WTC11 (cell line): ENCODE measurements at regions not wholly inside any gene's neighbourhood (a gene's known extent, or its start where the extent isn't known, plus 50 kb on each side); places are given as distances from the start of the nearest gene placed in this dataset.

ENCODE experiments used
- ATAC-seq: fragments of 200-7000 bp; cut with Tn5 transposase; 2 replicates; pipeline ENCODE4 v1.10.0; 2021; ENCODE audit warnings: mild to moderate bottlenecking, moderate library complexity
- CTCF ChIA-PET: fragments of 300-600 bp; sonication (Branson Sonifier 250); formaldehyde crosslinking; loops from one replicate; lab custom pipeline; 2021; ENCODE audit warnings: antibody characterized with exemption; lab: Charles Lee
- POLR2A ChIA-PET: fragments of 350-600 bp; sonication (Branson Sonifier 250); formaldehyde crosslinking; loops from one replicate; lab custom pipeline; 2021; ENCODE audit warnings: antibody characterized with exemption; lab: Charles Lee
- DNase-seq: peaks from one replicate; pipeline ENCODE4 v3.0.0; 2021; ENCODE audit warnings: low spot score
- H3K27ac Mint-ChIP-seq: 2 replicates; pipeline ENCODE4 v1.8.0; 2021; ENCODE audit warnings: mixed read lengths
- H3K27me3 Mint-ChIP-seq: 2 replicates; pipeline ENCODE4 v1.8.0; 2021; ENCODE audit warnings: low read depth, mild to moderate bottlenecking, moderate library complexity, mixed read lengths
- H3K36me3 Mint-ChIP-seq: 2 replicates; pipeline ENCODE4 v1.8.0; 2021; ENCODE audit warnings: mixed read lengths
- H3K4me1 Mint-ChIP-seq: 2 replicates; pipeline ENCODE4 v1.8.0; 2022; ENCODE audit warnings: mixed read lengths
- H3K4me3 Mint-ChIP-seq: 2 replicates; pipeline ENCODE4 v1.8.0; 2021; ENCODE audit warnings: mild to moderate bottlenecking, moderate library complexity, mixed read lengths
- H3K9me3 Mint-ChIP-seq: 2 replicates; pipeline ENCODE4 v1.8.0; 2021; ENCODE audit warnings: mixed read lengths
- ARID4B ChIP-seq: sonication (generic); formaldehyde crosslinking; IDR thresholded peaks from 2 replicates; pipeline ENCODE4 v1.8.0; 2023; ENCODE audit warnings: missing genetic modification reagents, mild to moderate bottlenecking, borderline replicate concordance
- CREM ChIP-seq: sonication (generic); formaldehyde crosslinking; IDR thresholded peaks from 2 replicates; pipeline ENCODE4 v1.8.1; 2022; ENCODE audit warnings: mild to moderate bottlenecking, missing genetic modification reagents, moderate library complexity
- E2F4 ChIP-seq: sonication (generic); formaldehyde crosslinking; IDR thresholded peaks from 2 replicates; pipeline ENCODE4 v1.8.1; 2022; ENCODE audit warnings: low read depth, mild to moderate bottlenecking, moderate library complexity, missing genetic modification reagents, borderline replicate concordance
- E2F5 ChIP-seq: sonication (generic); formaldehyde crosslinking; IDR thresholded peaks from 2 replicates; pipeline ENCODE4 v1.8.1; 2022; ENCODE audit warnings: mild to moderate bottlenecking, moderate library complexity, missing genetic modification reagents
- ELF4 ChIP-seq: sonication (generic); formaldehyde crosslinking; IDR thresholded peaks from 2 replicates; pipeline ENCODE4 v1.8.1; 2022; ENCODE audit warnings: low read depth, mild to moderate bottlenecking, moderate library complexity, missing genetic modification reagents
- GRHL2 ChIP-seq: fragments of 250-450 bp; sonication (Bioruptor Pico); IDR thresholded peaks from 2 replicates; pipeline ENCODE4 v1.8.0; 2022; ENCODE audit warnings: mild to moderate bottlenecking, moderate library complexity; ENCODE audit not compliant: insufficient replicate concordance, severe bottlenecking
- HMGA2 ChIP-seq: fragments of 250-450 bp; sonication (Bioruptor Pico); IDR thresholded peaks from 2 replicates; pipeline ENCODE4 v1.4.0; 2021; ENCODE audit warnings: mild to moderate bottlenecking, moderate library complexity
- JAZF1 ChIP-seq: fragments of 250-450 bp; sonication (Bioruptor Pico); IDR thresholded peaks from 2 replicates; pipeline ENCODE4 v1.9.0; 2021; ENCODE audit warnings: moderate library complexity, mild to moderate bottlenecking, inconsistent platforms
- MLX ChIP-seq: sonication (generic); formaldehyde crosslinking; IDR thresholded peaks from 2 replicates; pipeline ENCODE4 v1.8.1; 2023; ENCODE audit warnings: mild to moderate bottlenecking, missing genetic modification reagents, moderate library complexity
- MXD4 ChIP-seq: fragments of 250-450 bp; sonication (Bioruptor Pico); IDR thresholded peaks from 2 replicates; pipeline ENCODE4 v1.8.0; 2021; ENCODE audit warnings: mild to moderate bottlenecking, moderate library complexity, borderline replicate concordance
- NFYB ChIP-seq: sonication (generic); formaldehyde crosslinking; conservative IDR thresholded peaks from 2 replicates; pipeline ENCODE4 v1.8.0; 2022; ENCODE audit warnings: low read depth, missing genetic modification reagents
- NR1H2 ChIP-seq: sonication (generic); formaldehyde crosslinking; IDR thresholded peaks from 2 replicates; pipeline ENCODE4 v1.9.0; 2021; ENCODE audit warnings: mild to moderate bottlenecking, moderate library complexity, missing genetic modification reagents
- RORB ChIP-seq: fragments of 250-450 bp; sonication (Bioruptor Pico); IDR thresholded peaks from 2 replicates; pipeline ENCODE4 v1.9.0; 2021; ENCODE audit warnings: mild to moderate bottlenecking
- STAT6 ChIP-seq: sonication (generic); formaldehyde crosslinking; conservative IDR thresholded peaks from 2 replicates; pipeline ENCODE4 v1.8.1; 2023; ENCODE audit warnings: mild to moderate bottlenecking, low read depth, missing genetic modification reagents, moderate library complexity
- TEAD4 ChIP-seq: sonication (generic); formaldehyde crosslinking; IDR thresholded peaks from 2 replicates; pipeline ENCODE4 v1.8.0; 2022; ENCODE audit warnings: mild to moderate bottlenecking, missing genetic modification reagents
- ZNF219 ChIP-seq: sonication (generic); formaldehyde crosslinking; IDR thresholded peaks from 2 replicates; pipeline ENCODE4 v1.8.0; 2023; ENCODE audit warnings: missing genetic modification reagents, mild to moderate bottlenecking, borderline replicate concordance
- ZNF671 ChIP-seq: fragments of 250-450 bp; sonication (Bioruptor Pico); IDR thresholded peaks from 2 replicates; pipeline ENCODE4 v1.8.0; 2021; ENCODE audit warnings: mild to moderate bottlenecking
- ZSCAN18 ChIP-seq: fragments of 250-450 bp; sonication (Bioruptor Pico); IDR thresholded peaks from 2 replicates; pipeline ENCODE4 v2.1.2; 2022; ENCODE audit warnings: mild to moderate bottlenecking, moderate library complexity

GRCh38 chr5:105840800-105841199 lies 1829.9 kb downstream of the EFNA5 start:
- Mint-ChIP-seq H3K27me3 (no peaks in the 10 kb centered on the region), H3K4me1 (no peaks in the 10 kb centered on the region), H3K4me3 (no peak overlapping the region), H3K9me3 (peaks cover 19% of the 10 kb centered on the region), H3K36me3 (peaks cover 9% of the 10 kb centered on the region; the same call in 1 of the 2 replicates), H3K27ac (no peak overlapping the region)
- TF ChIP-seq JAZF1 (no peak), ELF4 (CRISPR knock-in tag) (no peak), TEAD4 (CRISPR knock-in tag) (no peak), STAT6 (CRISPR knock-in tag) (no peak), GRHL2 (CRISPR knock-in tag) (no peak), E2F5 (CRISPR knock-in tag) (no peak), ZNF671 (no peak), NFYB (CRISPR knock-in tag) (no peak), ARID4B (CRISPR knock-in tag) (no peak), ZSCAN18 (CRISPR knock-in tag) (no peak)
- CTCF ChIA-PET: no interaction called here
- DNase-seq (no peak), ATAC-seq (no peak)
- POLR2A ChIA-PET: no interaction called here

- ATAC-seq: no peak
- Mint-ChIP-seq H3K27me3 (no peaks in the 10 kb centered on the region), H3K27ac (no peak overlapping the region), H3K4me3 (no peak overlapping the region), H3K9me3 (peaks cover 19% of the 10 kb centered on the region), H3K4me1 (no peaks in the 10 kb centered on the region)
- CTCF ChIA-PET: no interaction called here
- TF ChIP-seq GRHL2 (CRISPR knock-in tag) (no peak), NR1H2 (CRISPR knock-in tag) (no peak)
- TF ChIP-seq, all 79 proteins: peak for 0
- POLR2A ChIA-PET: interaction anchor here (0.6 kb wide), 1 partner anchor 1367 kb away, joined by 8 read pairs; no protein-coding TSS in a partner anchor
- no peak for DNase-seq
- peaks cover 9% of the 10 kb centered on the region; the same call in 1 of the 2 replicates for H3K36me3 Mint-ChIP-seq
Observed at GRCh38 chr5:105836887-105837286, 1833.8 kb downstream of the EFNA5 start.

GRCh38 chr5:105836268-105836667 lies 1834.5 kb downstream of the EFNA5 start:
- no peaks in the 10 kb centered on the region for H3K4me1 Mint-ChIP-seq
- POLR2A ChIA-PET: no interaction called here
- no peak overlapping the region for H3K27ac Mint-ChIP-seq
- peaks cover 9% of the 10 kb centered on the region; the same call in 1 of the 2 replicates for H3K36me3 Mint-ChIP-seq
- H3K4me3 Mint-ChIP-seq: no peak overlapping the region
- no peak for ATAC-seq
- peaks cover 18% of the 10 kb centered on the region for H3K9me3 Mint-ChIP-seq
- DNase-seq: no peak
- no peak for TF ChIP-seq HMGA2 (CRISPR knock-in tag)
- TF ChIP-seq CREM (CRISPR knock-in tag): no peak
- TF ChIP-seq MLX: no peak
- TF ChIP-seq ZNF219 (CRISPR knock-in tag): no peak
- no peak for TF ChIP-seq MXD4 (CRISPR knock-in tag)
- TF ChIP-seq RORB (CRISPR knock-in tag): no peak
- no peak for TF ChIP-seq E2F4 (CRISPR knock-in tag)
- TF ChIP-seq, all 79 proteins: peak for 0
- CTCF ChIA-PET: no interaction called here
- no peaks in the 10 kb centered on the region for H3K27me3 Mint-ChIP-seq
